Psoas muscle (tissue), 7 donors: ENCODE measurements at regions not wholly inside any gene's neighbourhood (a gene's known extent, or its start where the extent isn't known, plus 50 kb on each side); places are given as distances from the start of the nearest gene placed in this dataset.

Experiments
- ATAC-seq, 4 donors: fragments of 200-7000 bp; cut with Tn5 transposase; one replicate each; pipeline ENCODE4 v1.9.1; 2020; ENCODE audit warnings: moderate library complexity in 3 of 4, mild to moderate bottlenecking in 2 of 4
- DNase-seq, 2 donors: peaks; one replicate each; pipeline ENCODE4 v3.0.0-alpha.2; 2020
- H3K27ac ChIP-seq: fragments of 200-600 bp; one replicate; pipeline ENCODE4 v1.8.0; 2022
- H3K27me3 ChIP-seq, 3 donors: fragments of 200-600 bp in 1 of 3; one replicate each; pipeline versions ENCODE4 v1.6.1 to v1.8.0; 2013 to 2022; ENCODE audit warnings: low read length in 2 of 3, mild to moderate bottlenecking in 2 of 3, moderate library complexity in 1 of 3; ENCODE audit not compliant: insufficient read depth in 3 of 3
- H3K36me3 ChIP-seq, 2 donors: fragments of 200-600 bp in 1 of 2; one replicate each; pipeline versions ENCODE4 v1.6.1 to v1.8.0; 2013 to 2022; ENCODE audit warnings: low read depth in 1 of 2, mild to moderate bottlenecking in 1 of 2, moderate library complexity in 1 of 2; ENCODE audit not compliant: insufficient read depth in 1 of 2
- H3K4me1 ChIP-seq: fragments of 200-600 bp; one replicate; pipeline ENCODE4 v1.8.0; 2022
- H3K4me3 ChIP-seq: fragments of 200-600 bp; one replicate; pipeline ENCODE4 v1.8.0; 2022; ENCODE audit warnings: mild to moderate bottlenecking
- H3K9me3 ChIP-seq: fragments of 200-600 bp; one replicate; pipeline ENCODE4 v1.8.0; 2022
- WGBS, 3 donors: extraction: QIAGEN DNeasy Blood & Tissue Kit; methylation state at CpG; one replicate each; pipeline versions ENCODE4 v1.1.6 to v1.1.7; 2013; 5-methylcytosine and 5-hydroxymethylcytosine counted together
- intact Hi-C, 2 donors: fragments of 100-400 bp; cut with DNase I; formaldehyde crosslinking; loops; one replicate each; pipeline versions ENCODE4 v1.11.0 to v1.14.2; 2022
- TF ChIP-seq, protein P1 (sequence below): fragments of 200-600 bp; IDR thresholded peaks from one replicate; pipeline ENCODE4 v1.8.0; 2022; ENCODE audit warnings: antibody characterized with exemption
- donor health status: healthy with polysubstance abuse.
- donor health status: DM: no; HTN: no; CAD: no; lungs with moderate emphysema.
- donor health status: Bipolar disorder and iron deficiency.
- donor health status: healthy.
- donor health status: DM: yes; HTN: yes; CAD: no.
- donor health status: DM: no; HTN: no; CAD: no.
- donor health status: DM: yes; HTN: yes; CAD: no.

DNA sequence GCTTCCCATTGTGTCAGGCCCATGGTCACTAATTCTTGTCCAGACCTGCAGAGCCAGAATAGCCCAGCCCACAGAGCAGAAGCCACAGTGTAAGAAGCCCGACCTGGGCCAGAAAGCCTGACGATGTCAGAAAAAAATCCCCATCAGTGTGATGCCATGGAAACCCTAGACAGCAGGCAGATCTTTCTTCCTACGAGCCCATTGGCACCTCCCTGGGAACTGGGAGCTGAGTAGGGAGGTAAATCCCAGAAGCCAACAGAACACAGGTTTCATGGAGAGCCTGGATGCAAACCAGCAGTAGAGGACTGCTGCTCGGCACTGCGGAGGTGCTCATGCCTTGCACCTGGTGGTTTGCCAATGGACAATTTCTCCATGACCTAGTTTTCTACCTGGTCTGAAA, 82.2 kb upstream of the SLC22A16 start:
- intact Hi-C loops: no loop called here
- H3K4me3 ChIP-seq: no peak overlapping the region
- no peaks in the 10 kb centered on the region for H3K36me3 ChIP-seq

DNA sequence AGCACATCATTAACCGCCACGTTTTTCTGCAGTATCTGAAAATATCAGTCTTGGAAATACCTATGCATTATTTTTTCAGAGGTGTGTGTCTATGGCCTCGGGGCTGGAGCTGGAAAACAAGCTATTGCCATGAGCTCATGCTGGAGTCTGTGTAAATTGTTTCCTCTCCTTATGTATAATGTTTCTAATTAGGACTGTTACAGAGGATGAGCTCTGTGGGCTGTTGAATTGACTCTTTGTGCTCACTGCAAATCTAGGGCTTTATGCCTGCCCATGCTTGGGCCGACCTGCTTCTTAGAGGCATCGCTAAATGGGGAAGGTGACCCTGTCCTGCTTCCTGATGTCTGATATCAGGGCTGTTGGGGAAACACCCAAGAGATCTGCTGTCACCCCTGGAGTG, 80.8 kb upstream of the SLC22A16 start:
- 64 to 67% (median 65%) methylated on average over 5 of the region's 5 CpGs for WGBS, 3 donors
- no peaks in the 10 kb centered on the region for H3K9me3 ChIP-seq
- intact Hi-C loops: no loop called here
- no peaks in the 10 kb centered on the region for H3K27me3 ChIP-seq
- H3K4me1 ChIP-seq: no peaks in the 10 kb centered on the region
- H3K4me3 ChIP-seq: no peak overlapping the region
- no peak overlapping the region for H3K27ac ChIP-seq
- DNase-seq (no peak), ATAC-seq (no peak)
- no peaks in the 10 kb centered on the region for H3K36me3 ChIP-seq
- TF ChIP-seq, protein P1, sequence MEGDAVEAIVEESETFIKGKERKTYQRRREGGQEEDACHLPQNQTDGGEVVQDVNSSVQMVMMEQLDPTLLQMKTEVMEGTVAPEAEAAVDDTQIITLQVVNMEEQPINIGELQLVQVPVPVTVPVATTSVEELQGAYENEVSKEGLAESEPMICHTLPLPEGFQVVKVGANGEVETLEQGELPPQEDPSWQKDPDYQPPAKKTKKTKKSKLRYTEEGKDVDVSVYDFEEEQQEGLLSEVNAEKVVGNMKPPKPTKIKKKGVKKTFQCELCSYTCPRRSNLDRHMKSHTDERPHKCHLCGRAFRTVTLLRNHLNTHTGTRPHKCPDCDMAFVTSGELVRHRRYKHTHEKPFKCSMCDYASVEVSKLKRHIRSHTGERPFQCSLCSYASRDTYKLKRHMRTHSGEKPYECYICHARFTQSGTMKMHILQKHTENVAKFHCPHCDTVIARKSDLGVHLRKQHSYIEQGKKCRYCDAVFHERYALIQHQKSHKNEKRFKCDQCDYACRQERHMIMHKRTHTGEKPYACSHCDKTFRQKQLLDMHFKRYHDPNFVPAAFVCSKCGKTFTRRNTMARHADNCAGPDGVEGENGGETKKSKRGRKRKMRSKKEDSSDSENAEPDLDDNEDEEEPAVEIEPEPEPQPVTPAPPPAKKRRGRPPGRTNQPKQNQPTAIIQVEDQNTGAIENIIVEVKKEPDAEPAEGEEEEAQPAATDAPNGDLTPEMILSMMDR: no peak

More for the DNA sequence above, 82.2 kb upstream of the SLC22A16 start:
- ATAC-seq: no peak
- Histone ChIP-seq H3K27ac (no peak overlapping the region), H3K4me1 (no peaks in the 10 kb centered on the region), H3K9me3 (no peaks in the 10 kb centered on the region), H3K27me3 (no peaks in the 10 kb centered on the region)
- TF ChIP-seq, protein P1: no peak
- DNase-seq: no peak
- 60 to 66% (median 65%) methylated on average over 5 of the region's 5 CpGs for WGBS, 3 donors

DNA sequence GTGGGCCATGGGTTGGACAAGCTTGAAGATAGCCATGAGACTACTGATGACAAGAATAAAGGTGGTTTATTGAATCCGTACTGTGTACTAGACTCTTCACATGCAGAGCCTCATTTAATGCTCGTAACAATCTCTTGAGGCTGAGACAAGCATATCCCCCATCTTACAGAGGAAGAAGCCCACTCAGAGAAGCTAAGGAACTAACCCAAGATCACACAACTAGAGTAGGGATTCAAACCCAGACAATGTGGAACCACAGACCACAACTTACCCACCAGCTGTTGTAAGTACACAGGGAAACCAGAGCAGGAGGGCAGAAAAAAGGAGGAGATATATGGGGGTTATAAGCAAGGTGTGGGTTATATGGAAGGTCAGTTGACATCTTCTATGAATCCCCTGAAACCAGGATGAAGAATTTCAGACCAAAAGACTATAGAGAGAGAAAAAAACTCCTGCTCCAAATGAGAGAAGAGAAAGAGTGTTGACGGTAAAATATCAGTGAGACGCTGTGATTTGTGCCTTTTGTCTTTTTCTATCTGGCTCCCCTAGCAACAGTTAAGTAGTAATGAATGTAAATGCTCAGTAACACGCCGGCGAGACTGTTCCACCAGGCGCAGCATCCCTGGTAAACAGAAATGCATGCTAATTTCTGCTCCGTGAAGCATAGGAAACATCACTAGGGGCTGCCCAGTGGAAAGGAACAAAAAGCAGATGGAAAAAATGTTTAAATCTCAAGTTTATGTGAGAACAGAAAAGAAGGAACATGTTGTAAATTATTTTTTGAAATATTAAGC, 80.1 kb upstream of the SLC22A16 start:
- H3K4me3 ChIP-seq: no peak overlapping the region
- intact Hi-C loops: no loop called here
- WGBS, 3 donors: 82 to 89% (median 88%) methylated on average over 9 of the region's 9 CpGs
- H3K27me3 ChIP-seq: no peaks in the 10 kb centered on the region
- no peaks in the 10 kb centered on the region for H3K4me1 ChIP-seq
- TF ChIP-seq, protein P1: no peak
- no peaks in the 10 kb centered on the region for H3K9me3 ChIP-seq
- H3K36me3 ChIP-seq: no peaks in the 10 kb centered on the region
- ATAC-seq: no peak
- H3K27ac ChIP-seq: no peak overlapping the region
- DNase-seq: no peak

DNA sequence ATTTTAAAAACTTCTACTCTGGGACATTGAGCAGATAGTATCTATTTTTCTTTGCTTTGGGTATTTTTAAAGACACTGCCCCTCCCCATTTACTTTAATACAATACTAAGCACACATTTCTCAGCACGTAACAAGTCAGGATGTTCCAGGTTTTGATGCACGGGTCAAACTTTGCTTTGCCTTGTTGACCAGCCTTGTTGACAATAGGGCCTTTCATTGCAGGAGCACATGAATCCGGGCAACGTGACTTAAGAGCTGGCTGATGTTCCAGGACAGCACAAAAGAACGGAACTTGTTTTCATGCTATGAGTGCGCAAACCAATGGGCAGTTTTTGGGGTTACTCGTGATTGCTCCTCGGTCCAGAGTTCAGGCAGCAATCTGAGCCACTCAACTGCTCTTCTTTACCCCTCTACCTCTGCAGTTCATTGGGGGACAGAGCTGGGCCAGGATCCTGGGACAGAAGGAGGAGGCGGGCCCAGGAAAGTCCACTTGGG, 78.6 kb upstream of the SLC22A16 start:
- Histone ChIP-seq H3K4me1 (no peaks in the 10 kb centered on the region), H3K9me3 (no peaks in the 10 kb centered on the region), H3K27me3 (no peaks in the 10 kb centered on the region), H3K4me3 (no peak overlapping the region), H3K36me3 (no peaks in the 10 kb centered on the region), H3K27ac (no peak overlapping the region)
- WGBS, 3 donors: 60 to 72% (median 63%) methylated on average over 9 of the region's 9 CpGs
- no peak for DNase-seq
- TF ChIP-seq, protein P1: no peak
- intact Hi-C loops: no loop called here
- no peak for ATAC-seq
